B cell (primary cell): ENCODE measurements at regions not wholly inside any gene's neighbourhood (a gene's known extent, or its start where the extent isn't known, plus 50 kb on each side); places are given as distances from the start of the nearest gene placed in this dataset.

ENCODE experiments used
- CTCF ChIP-seq: fragments of 200-600 bp; IDR thresholded peaks from one replicate; pipeline ENCODE4 v1.8.0; 2022; ENCODE audit warnings: antibody characterized with exemption, mild to moderate bottlenecking
- EZH2 ChIP-seq: IDR thresholded peaks from 2 replicates; pipeline ENCODE4 v1.6.1; 2012; ENCODE audit warnings: borderline replicate concordance, low read depth, mild to moderate bottlenecking, moderate library complexity, low read length; ENCODE audit not compliant: insufficient read depth, poor library complexity, severe bottlenecking

- TF ChIP-seq CTCF, result no peak
- TF ChIP-seq EZH2, result no peak
These were observed 267.0 kb upstream of the NCAM1 start for GRCh38 chr11:112694245-112694644.
